A673 (cell line): ENCODE measurements at regions not wholly inside any gene's neighbourhood (a gene's known extent, or its start where the extent isn't known, plus 50 kb on each side); places are given as distances from the start of the nearest gene placed in this dataset.

Source experiments
- BruUV-seq: library from RNA; stranded (reverse); fragments of 400-500 nt; replicated peaks from 2 replicates; lab custom pipeline; 2021; lab: Mats Ljungman, UMichigan
- CTCF ChIA-PET: fragments of 300-600 bp; sonication (Branson Sonifier 250); formaldehyde crosslinking; loops from one replicate; lab custom pipeline; 2022; ENCODE audit warnings: antibody characterized with exemption; lab: Charles Lee
- POLR2A ChIA-PET: fragments of 300-600 bp; sonication (Branson Sonifier 250); formaldehyde crosslinking; loops from one replicate; lab custom pipeline; 2022; ENCODE audit warnings: antibody characterized with exemption; ENCODE audit not compliant: low non-redundant PET; lab: Charles Lee
- DNase-seq: peaks from one replicate; pipeline ENCODE4 v3.0.0-alpha.2; 2015; ENCODE audit warnings: low spot score
- H3K27ac ChIP-seq: fragments of 200-600 bp; sonication (generic); 2 replicates; pipeline ENCODE4 v1.5.1; 2016; ENCODE audit warnings: mixed run types, low read depth, mild to moderate bottlenecking, mixed read lengths, antibody characterized with exemption, low read length; ENCODE audit not compliant: poor library complexity, severe bottlenecking
- H3K27me3 ChIP-seq: fragments of 200-600 bp; sonication (generic); replicated peaks from 2 replicates; pipeline ENCODE4 v1.6.1; 2017; ENCODE audit warnings: mixed run types, low read depth, mild to moderate bottlenecking, mixed read lengths, antibody characterized with exemption, low read length; ENCODE audit not compliant: insufficient read depth, poor library complexity
- H3K36me3 ChIP-seq: fragments of 200-600 bp; sonication (generic); 2 replicates; pipeline ENCODE4 v1.6.1; 2016; ENCODE audit warnings: mixed run types, mild to moderate bottlenecking, mixed read lengths, antibody characterized with exemption, low read length; ENCODE audit not compliant: insufficient read depth, poor library complexity, severe bottlenecking
- H3K4me1 ChIP-seq: fragments of 200-600 bp; sonication (generic); 2 replicates; pipeline ENCODE4 v1.6.1; 2017; ENCODE audit warnings: mixed run types, mild to moderate bottlenecking, mixed read lengths, antibody characterized with exemption, low read length; ENCODE audit not compliant: insufficient read depth, poor library complexity, severe bottlenecking
- H3K4me3 ChIP-seq: fragments of 200-600 bp; sonication (generic); 2 replicates; pipeline ENCODE4 v1.5.1; 2016; ENCODE audit warnings: low read depth, mixed run types, mild to moderate bottlenecking, mixed read lengths, low read length; ENCODE audit not compliant: poor library complexity, severe bottlenecking
- H3K9me3 ChIP-seq: fragments of 200-600 bp; sonication (generic); 2 replicates; pipeline ENCODE4 v1.6.1; 2016; ENCODE audit warnings: mixed run types, low read depth, mild to moderate bottlenecking, mixed read lengths, antibody characterized with exemption, low read length; ENCODE audit not compliant: poor library complexity, severe bottlenecking
- CTCF ChIP-seq: fragments of 300-800, 200-600 bp; sonication (generic); conservative IDR thresholded peaks from 2 replicates; pipeline ENCODE4 v1.5.1; 2017; ENCODE audit warnings: low read depth, mild to moderate bottlenecking, antibody characterized with exemption, low read length, moderate library complexity, mixed read lengths
- EZH2 ChIP-seq: fragments of 200-600 bp; sonication (generic); IDR thresholded peaks from 2 replicates; pipeline ENCODE4 v1.6.1; 2017; ENCODE audit warnings: borderline replicate concordance, low read depth, mild to moderate bottlenecking, mixed read lengths, antibody characterized with exemption, low read length; ENCODE audit not compliant: poor library complexity, severe bottlenecking
- intact Hi-C: fragments of 100-400 bp; cut with micrococcal nuclease; formaldehyde crosslinking; loops from one replicate; pipeline ENCODE4 v1.10.0; 2022; ENCODE audit not compliant: unreplicated experiment

GRCh38 chr1:47562147-47562546 is 124.3 kb downstream of the FOXD2 start:
- TF ChIP-seq EZH2 (no peak), CTCF (no peak)
- Histone ChIP-seq H3K4me1 (no peaks in the 10 kb centered on the region), H3K4me3 (no peak overlapping the region), H3K27ac (no peak overlapping the region), H3K9me3 (no peaks in the 10 kb centered on the region), H3K27me3 (peaks cover 38% of the 10 kb centered on the region), H3K36me3 (no peaks in the 10 kb centered on the region)
- CTCF ChIA-PET, result no interaction called here
- DNase-seq, result no peak
- intact Hi-C loops, result no loop called here
- POLR2A ChIA-PET, result no interaction called here
- BruUV-seq, result no TSS peak

- Histone ChIP-seq H3K4me1 (no peaks in the 10 kb centered on the region), H3K27ac (no peak overlapping the region), H3K27me3 (peaks cover 36% of the 10 kb centered on the region), H3K4me3 (no peak overlapping the region), H3K36me3 (no peaks in the 10 kb centered on the region), H3K9me3 (no peaks in the 10 kb centered on the region)
- no peak for DNase-seq
- CTCF ChIA-PET, result no interaction called here
- BruUV-seq, result no TSS peak
- POLR2A ChIA-PET, result no interaction called here
- intact Hi-C loops, result no loop called here
- no peak for TF ChIP-seq CTCF
- TF ChIP-seq EZH2, result no peak
Measured at GRCh38 chr1:47562799-47563198, 125.0 kb downstream of the FOXD2 start.

DNA sequence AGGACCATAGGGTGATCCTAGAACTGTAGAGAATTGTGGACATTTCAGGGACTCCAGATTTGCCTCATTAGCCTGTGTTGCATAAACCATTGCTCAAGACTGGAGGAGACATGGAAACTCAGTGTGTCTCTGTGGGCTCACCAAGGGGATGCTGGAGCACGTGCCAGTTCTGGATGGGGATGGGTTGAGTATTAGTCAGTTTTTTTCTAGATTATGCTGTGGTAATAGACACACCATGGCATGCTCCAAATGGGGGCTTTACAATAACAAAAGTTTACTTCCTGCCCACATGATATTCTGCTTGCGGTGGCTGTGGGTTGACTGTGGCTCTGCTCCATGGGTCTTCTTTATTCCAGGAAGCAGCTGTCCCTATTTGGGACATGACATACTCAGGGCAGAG is 125.4 kb downstream of the FOXD2 start:
- no peak for DNase-seq
- BruUV-seq, result no TSS peak
- H3K27ac ChIP-seq, result no peak overlapping the region
- no peaks in the 10 kb centered on the region for H3K36me3 ChIP-seq
- H3K27me3 ChIP-seq, result peaks cover 36% of the 10 kb centered on the region
- CTCF ChIA-PET, result no interaction called here
- no peak overlapping the region for H3K4me3 ChIP-seq
- POLR2A ChIA-PET, result no interaction called here
- H3K9me3 ChIP-seq, result no peaks in the 10 kb centered on the region
- intact Hi-C loops, result no loop called here
- no peaks in the 10 kb centered on the region for H3K4me1 ChIP-seq
- TF ChIP-seq EZH2 (no peak), CTCF (no peak)
